Choroid plexus epithelial cell (primary cell): ENCODE measurements at regions not wholly inside any gene's neighbourhood (a gene's known extent, or its start where the extent isn't known, plus 50 kb on each side); places are given as distances from the start of the nearest gene placed in this dataset.

Source experiments
- DNase-seq: peaks from one replicate; pipeline ENCODE4 v3.0.0-alpha.2; 2010; ENCODE audit warnings: low read depth
- H3K4me3 ChIP-seq: 2 replicates; pipeline ENCODE4 v1.5.1; 2011; ENCODE audit warnings: low read depth, mild to moderate bottlenecking, control low read depth, low read length, moderate library complexity
- CTCF ChIP-seq: conservative IDR thresholded peaks from 2 replicates; pipeline ENCODE4 v1.5.1; 2011; ENCODE audit warnings: low read depth, mild to moderate bottlenecking, control low read depth, inconsistent platforms, low read length, moderate library complexity

GRCh38 chr6:1510239-1510638, 99.5 kb upstream of the FOXC1 start:
- DNase-seq, result no peak
- no peak for TF ChIP-seq CTCF
- no peak overlapping the region for H3K4me3 ChIP-seq

GRCh38 chr6:1513215-1513780, 96.4 kb upstream of the FOXC1 start:
- no peak for DNase-seq
- no peak overlapping the region for H3K4me3 ChIP-seq
- no peak for TF ChIP-seq CTCF

- no peak for DNase-seq
- H3K4me3 ChIP-seq, result no peak overlapping the region
- TF ChIP-seq CTCF, result no peak
Observed at GRCh38 chr6:1514078-1514477, 95.6 kb upstream of the FOXC1 start.

GRCh38 chr6:1515280-1515679, 94.4 kb upstream of the FOXC1 start:
- no peak for TF ChIP-seq CTCF
- no peak for DNase-seq
- H3K4me3 ChIP-seq, result no peak overlapping the region

GRCh38 chr6:1515781-1516180, 93.9 kb upstream of the FOXC1 start:
- no peak overlapping the region for H3K4me3 ChIP-seq
- no peak for DNase-seq
- no peak for TF ChIP-seq CTCF

GRCh38 chr6:1516742-1517520, 92.8 kb upstream of the FOXC1 start:
- no peak overlapping the region for H3K4me3 ChIP-seq
- no peak for TF ChIP-seq CTCF
- DNase-seq, result no peak

- TF ChIP-seq CTCF, result no peak
- no peak overlapping the region for H3K4me3 ChIP-seq
- no peak for DNase-seq
Observed at GRCh38 chr6:1518855-1519254, 90.9 kb upstream of the FOXC1 start.
